Adrenal gland (tissue), 9 donors: ENCODE measurements at regions not wholly inside any gene's neighbourhood (a gene's known extent, or its start where the extent isn't known, plus 50 kb on each side); places are given as distances from the start of the nearest gene placed in this dataset.

ENCODE experiments used
- DNase-seq, 7 donors: peaks; one replicate each; pipeline ENCODE4 v3.0.0-alpha.2; 2019 to 2020
- H3K27ac ChIP-seq, 5 donors: fragments of 200-600 bp; sonication (generic) in 4 of 5; 1 replicate in 3 of 5; 2 replicates in 2 of 5; pipeline versions ENCODE4 v1.5.1 to v1.8.0; 2016 to 2020; ENCODE audit warnings: mild to moderate bottlenecking in 1 of 5
- H3K27me3 ChIP-seq: fragments of 200-600 bp; 2 replicates; pipeline ENCODE4 v1.8.0; 2021
- H3K36me3 ChIP-seq, 2 donors: fragments of 200-600 bp; replicated peaks in 1 of 2; 1 replicate in 1 of 2; 2 replicates in 1 of 2; pipeline versions ENCODE4 v1.5.1 to v1.8.0; 2018 to 2022
- H3K4me1 ChIP-seq, 2 donors: fragments of 200-600 bp; replicated peaks in 1 of 2; 1 replicate in 1 of 2; 2 replicates in 1 of 2; pipeline versions ENCODE4 v1.5.1 to v1.8.0; 2018 to 2021
- H3K4me3 ChIP-seq, 4 donors: fragments of 200-600 bp; sonication (generic) in 3 of 4; one replicate each; pipeline ENCODE4 v1.5.1; 2016 to 2018
- H3K9me3 ChIP-seq, 3 donors: fragments of 200-600 bp; sonication (generic) in 1 of 3; replicated peaks in 1 of 3; 1 replicate in 2 of 3; 2 replicates in 1 of 3; pipeline versions ENCODE4 v1.5.1 to v1.8.0; 2016 to 2021
- CTCF ChIP-seq, 6 experiments: fragments of 450-650 bp in 4 of 6; fragments of 200-600 bp in 2 of 6; sonication (generic) in 1 of 6; IDR thresholded peaks; 1 replicate in 5 of 6; 2 replicates in 1 of 6; pipeline versions ENCODE4 v1.5.1 to v1.8.0; 2016 to 2021; ENCODE audit warnings: antibody characterized with exemption in 6 of 6, mild to moderate bottlenecking in 2 of 6, moderate library complexity in 1 of 6
- POLR2A ChIP-seq, 2 donors: fragments of 450-650 bp; IDR thresholded peaks; one replicate each; pipeline ENCODE4 v1.6.1; 2017; ENCODE audit warnings: antibody characterized with exemption in 2 of 2, mild to moderate bottlenecking in 2 of 2, moderate library complexity in 1 of 2
- WGBS, 4 donors: extraction: QIAGEN DNeasy Blood & Tissue Kit in 2 of 4; methylation state at CpG; one replicate each; pipeline versions ENCODE4 v1.1.5 to v1.1.7; 2013 to 2017; 5-methylcytosine and 5-hydroxymethylcytosine counted together
- intact Hi-C, 2 donors: fragments of 100-400 bp; cut with DNase I; formaldehyde crosslinking; loops; one replicate each; pipeline versions ENCODE4 v1.14.1 to v1.15.0; 2022 to 2023
- donor health status: healthy with polysubstance abuse.
- donor health status: Bipolar disorder and iron deficiency.
- donor health status: DM: yes; HTN: yes; CAD: no.
- donor health status: DM: no; HTN: no; CAD: no.
- donor health status: DM: no; HTN: no; CAD: no.

DNA sequence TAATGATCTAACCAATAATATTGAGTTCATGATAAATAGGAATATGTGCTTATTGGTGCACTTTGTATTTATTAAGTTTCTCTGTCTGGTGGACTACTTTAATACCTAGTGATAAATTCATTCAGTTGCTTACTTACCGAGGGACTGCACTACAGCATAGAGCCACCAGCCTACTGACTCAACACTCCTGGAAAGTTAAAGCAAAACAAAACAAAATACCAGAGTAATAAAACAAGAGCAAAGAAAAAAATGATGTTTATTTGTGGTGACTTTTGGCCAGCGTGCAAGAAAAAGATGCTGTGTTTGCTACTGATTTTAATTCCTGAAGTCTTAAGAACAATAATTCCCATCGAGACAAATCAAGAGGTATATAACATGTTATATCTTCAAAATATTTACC is 586.3 kb downstream of the PLA2G4A start:
- 63 to 69% (median 67%) methylated on average over 3 of the region's 3 CpGs for WGBS, 4 donors
- intact Hi-C loops: no loop called here
- Histone ChIP-seq H3K4me3 (no peak overlapping the region), H3K27me3 (no peaks in the 10 kb centered on the region), H3K9me3 (no peaks in the 10 kb centered on the region), H3K27ac (no peak overlapping the region), H3K4me1 (no peaks in the 10 kb centered on the region), H3K36me3 (no peaks in the 10 kb centered on the region)
- TF ChIP-seq POLR2A (IDR thresholded peaks at IDR 0.05) (no peak), CTCF (IDR thresholded peaks at IDR 0.05) (no peak)
- no peak for DNase-seq

DNA sequence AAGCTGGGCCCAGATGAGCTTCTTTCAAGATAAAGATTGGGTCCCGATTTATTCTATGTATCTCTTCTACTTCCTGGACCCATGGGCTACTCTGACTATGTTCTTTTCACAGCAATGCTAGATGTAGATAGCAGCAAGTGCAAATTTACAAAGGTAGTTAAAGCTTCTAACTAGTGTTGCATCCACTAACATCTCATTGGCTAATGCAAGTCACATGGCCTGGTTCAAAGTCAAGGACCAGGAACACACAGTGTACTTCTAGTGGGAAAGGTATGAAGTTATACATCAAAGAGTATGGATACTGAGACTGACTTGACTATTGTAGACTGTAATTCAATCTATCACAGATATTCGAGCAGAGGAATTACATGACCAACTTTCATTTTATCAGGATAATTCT is 588.8 kb downstream of the PLA2G4A start:
- no peaks in the 10 kb centered on the region for H3K36me3 ChIP-seq
- H3K9me3 ChIP-seq: no peaks in the 10 kb centered on the region
- H3K27me3 ChIP-seq: no peaks in the 10 kb centered on the region
- no peak overlapping the region for H3K27ac ChIP-seq
- DNase-seq: no peak
- intact Hi-C loops: no loop called here
- no peaks in the 10 kb centered on the region for H3K4me1 ChIP-seq
- no peak overlapping the region for H3K4me3 ChIP-seq
- TF ChIP-seq CTCF (IDR thresholded peaks at IDR 0.05) (no peak), POLR2A (IDR thresholded peaks at IDR 0.05) (no peak)
- 53 to 68% (median 64%) methylated on average over 2 of the region's 2 CpGs for WGBS, 4 donors

DNA sequence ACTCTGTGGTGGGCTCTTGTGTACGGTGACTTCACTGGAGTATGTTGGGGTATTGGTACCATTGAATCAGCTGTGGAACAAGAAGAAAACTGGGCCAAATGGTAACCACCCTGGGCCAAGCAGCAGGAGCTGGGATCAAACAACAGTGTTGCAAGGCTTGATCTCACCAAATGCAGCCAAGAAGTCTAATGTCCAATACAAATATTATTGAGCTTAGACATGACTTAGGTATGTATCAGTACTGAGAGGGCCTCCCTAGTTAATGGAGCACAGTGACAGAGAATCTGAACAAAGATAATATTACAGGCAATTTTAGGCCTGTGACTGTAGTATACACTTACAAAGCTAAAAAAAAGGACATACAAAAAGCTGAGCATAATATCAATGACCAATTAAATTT is 604.8 kb downstream of the PLA2G4A start:
- 62 to 93% (median 87%) methylated on average over 1 of the region's 1 CpG for WGBS, 4 donors
- Histone ChIP-seq H3K36me3 (no peaks in the 10 kb centered on the region), H3K27me3 (no peaks in the 10 kb centered on the region), H3K4me1 (no peaks in the 10 kb centered on the region), H3K27ac (no peak overlapping the region), H3K4me3 (no peak overlapping the region), H3K9me3 (no peaks in the 10 kb centered on the region)
- no peak for DNase-seq
- TF ChIP-seq POLR2A (IDR thresholded peaks at IDR 0.05) (no peak), CTCF (IDR thresholded peaks at IDR 0.05) (no peak)
- intact Hi-C loops: no loop called here

- Histone ChIP-seq H3K27me3 (no peaks in the 10 kb centered on the region), H3K36me3 (no peaks in the 10 kb centered on the region), H3K4me3 (no peak overlapping the region), H3K27ac (no peak overlapping the region), H3K4me1 (no peaks in the 10 kb centered on the region), H3K9me3 (no peaks in the 10 kb centered on the region)
- no peak for DNase-seq
- WGBS, 4 donors: 69 to 75% (median 73%) methylated on average over 3 of the region's 3 CpGs
- TF ChIP-seq CTCF (IDR thresholded peaks at IDR 0.05) (no peak), POLR2A (IDR thresholded peaks at IDR 0.05) (no peak)
- intact Hi-C loops: no loop called here
Observed at GRCh38 chr1:187442603-187443002, 613.9 kb downstream of the PLA2G4A start.
